ENCODE measurements at regions not wholly inside any gene's neighbourhood (a gene's known extent, or its start where the extent isn't known, plus 50 kb on each side); places are given as distances from the start of the nearest gene placed in this dataset.

- peak; percentile 9 to 54 (median 44) for TF ChIP-seq CTCF (IDR thresholded peaks at IDR 0.05)
- TF ChIP-seq POLR2A (IDR thresholded peaks at IDR 0.05), result no peak
Observed at GRCh38 chr20:40160097-40160550, 528.9 kb downstream of the MAFB start.

Data from body of pancreas (tissue), 4 donors.